ENCODE measurements at regions not wholly inside any gene's neighbourhood (a gene's known extent, or its start where the extent isn't known, plus 50 kb on each side); places are given as distances from the start of the nearest gene placed in this dataset.
"Not testable (repeated sequence)": the region's sequence is repeated elsewhere in the genome, so short reads cannot be mapped to it uniquely, and the experiment has no call there.

DNA sequence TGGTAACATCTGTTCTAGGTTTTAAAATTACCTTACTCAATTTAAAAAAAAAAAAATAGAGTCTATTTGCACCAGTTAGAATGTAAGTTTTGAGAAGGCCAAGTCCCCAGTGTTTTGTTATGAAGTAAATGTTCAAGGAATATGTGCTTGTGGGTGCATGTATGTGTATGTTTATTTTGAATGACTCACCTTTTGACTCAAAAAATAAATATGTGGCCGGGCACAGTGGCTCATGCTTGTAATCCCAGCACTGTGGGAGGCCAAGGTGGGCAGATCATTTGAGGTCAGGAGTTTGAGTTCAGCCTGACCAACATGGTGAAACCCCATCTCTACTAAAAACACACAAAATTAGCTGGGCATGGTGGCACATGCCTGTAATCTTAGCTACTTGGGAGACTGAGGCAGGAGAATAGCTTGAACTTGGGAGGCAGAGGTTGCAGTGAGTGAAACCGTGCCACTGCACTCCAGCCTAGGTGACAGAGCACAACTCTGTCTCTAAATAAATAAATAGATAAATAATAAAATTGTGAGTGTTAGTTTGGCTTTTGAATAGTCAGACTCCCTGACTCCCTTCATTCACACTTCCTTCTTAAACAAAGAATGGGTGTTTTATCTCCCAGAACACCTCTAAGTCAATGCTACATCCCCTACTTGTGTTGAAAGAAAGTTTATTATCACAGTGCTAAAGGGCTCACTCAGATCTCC is 511.3 kb upstream of the PCDH7 start:
- H3K4me3 Mint-ChIP-seq = no peak overlapping the region
- TF ChIP-seq, protein P1, sequence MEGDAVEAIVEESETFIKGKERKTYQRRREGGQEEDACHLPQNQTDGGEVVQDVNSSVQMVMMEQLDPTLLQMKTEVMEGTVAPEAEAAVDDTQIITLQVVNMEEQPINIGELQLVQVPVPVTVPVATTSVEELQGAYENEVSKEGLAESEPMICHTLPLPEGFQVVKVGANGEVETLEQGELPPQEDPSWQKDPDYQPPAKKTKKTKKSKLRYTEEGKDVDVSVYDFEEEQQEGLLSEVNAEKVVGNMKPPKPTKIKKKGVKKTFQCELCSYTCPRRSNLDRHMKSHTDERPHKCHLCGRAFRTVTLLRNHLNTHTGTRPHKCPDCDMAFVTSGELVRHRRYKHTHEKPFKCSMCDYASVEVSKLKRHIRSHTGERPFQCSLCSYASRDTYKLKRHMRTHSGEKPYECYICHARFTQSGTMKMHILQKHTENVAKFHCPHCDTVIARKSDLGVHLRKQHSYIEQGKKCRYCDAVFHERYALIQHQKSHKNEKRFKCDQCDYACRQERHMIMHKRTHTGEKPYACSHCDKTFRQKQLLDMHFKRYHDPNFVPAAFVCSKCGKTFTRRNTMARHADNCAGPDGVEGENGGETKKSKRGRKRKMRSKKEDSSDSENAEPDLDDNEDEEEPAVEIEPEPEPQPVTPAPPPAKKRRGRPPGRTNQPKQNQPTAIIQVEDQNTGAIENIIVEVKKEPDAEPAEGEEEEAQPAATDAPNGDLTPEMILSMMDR (IDR thresholded peaks at IDR 0.05; ENCODE audit: unreplicated experiment) = no peak
- peaks cover 7% of the 10 kb centered on the region for H3K9me3 Mint-ChIP-seq
- H3K36me3 Mint-ChIP-seq = no peaks in the 10 kb centered on the region
- H3K27ac Mint-ChIP-seq = no peak overlapping the region
- H3K4me1 Mint-ChIP-seq = no peaks in the 10 kb centered on the region
- no peak for DNase-seq (ENCODE audit: low spot score in 2 of 2, unreplicated experiment in 2 of 2)
- H3K27me3 Mint-ChIP-seq (ENCODE audit: low read depth) = no peaks in the 10 kb centered on the region

DNA sequence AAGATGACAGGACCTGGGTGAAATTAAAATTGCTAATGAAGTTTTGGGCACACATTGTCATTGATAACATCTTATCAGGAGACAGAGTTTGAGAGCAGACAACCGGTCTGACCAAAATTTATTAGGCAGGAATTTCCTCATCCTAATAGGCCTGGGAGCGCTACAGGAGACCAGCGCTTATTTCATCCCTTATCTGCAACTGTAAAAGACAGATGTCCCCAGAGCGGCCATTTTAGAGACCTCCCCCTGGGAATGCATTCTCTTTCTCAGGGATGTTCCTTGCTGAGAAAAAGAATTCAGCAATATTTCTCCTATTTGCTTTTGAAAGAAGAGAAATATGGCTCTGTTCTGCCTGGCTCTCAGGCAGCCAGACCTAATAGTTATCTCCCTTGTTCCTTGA is 504.2 kb upstream of the PCDH7 start:
- DNase-seq (ENCODE audit: low spot score in 2 of 2, unreplicated experiment in 2 of 2); H3K4me3 Mint-ChIP-seq: not testable (repeated sequence)
- peaks cover 42% of the 10 kb centered on the region for H3K9me3 Mint-ChIP-seq

DNA sequence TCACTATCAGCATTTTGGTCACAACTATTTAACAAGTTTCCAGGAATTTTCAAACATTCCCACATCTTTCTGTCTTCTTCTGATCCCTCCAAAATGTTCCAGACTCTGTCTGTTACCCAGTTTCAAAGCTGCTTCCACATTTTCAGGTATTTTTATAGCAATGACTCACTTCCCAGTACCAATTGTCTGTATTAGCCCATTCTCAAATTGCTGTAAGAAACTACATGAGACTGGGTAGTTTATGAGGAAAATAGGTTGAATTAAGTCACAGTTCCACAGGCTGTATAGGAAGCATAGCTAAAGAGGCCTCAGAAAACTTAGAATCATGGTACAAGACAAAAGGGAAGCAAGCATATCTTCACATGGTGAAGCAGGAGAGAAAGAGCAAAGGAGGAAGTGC is 475.0 kb upstream of the PCDH7 start:
- H3K27me3 Mint-ChIP-seq (ENCODE audit: low read depth) = no peaks in the 10 kb centered on the region
- H3K36me3 Mint-ChIP-seq = no peaks in the 10 kb centered on the region
- DNase-seq (ENCODE audit: low spot score in 2 of 2, unreplicated experiment in 2 of 2) = no peak
- no peak overlapping the region for H3K4me3 Mint-ChIP-seq
- TF ChIP-seq, protein P1 (IDR thresholded peaks at IDR 0.05; ENCODE audit: unreplicated experiment) = no peak
- peaks cover 50% of the 10 kb centered on the region for H3K9me3 Mint-ChIP-seq
- no peaks in the 10 kb centered on the region for H3K4me1 Mint-ChIP-seq
- H3K27ac Mint-ChIP-seq = no peak overlapping the region

More for the DNA sequence above, 504.2 kb upstream of the PCDH7 start:
- H3K4me1 Mint-ChIP-seq; H3K27ac Mint-ChIP-seq; H3K27me3 Mint-ChIP-seq (ENCODE audit: low read depth); H3K36me3 Mint-ChIP-seq: not testable (repeated sequence)

DNA sequence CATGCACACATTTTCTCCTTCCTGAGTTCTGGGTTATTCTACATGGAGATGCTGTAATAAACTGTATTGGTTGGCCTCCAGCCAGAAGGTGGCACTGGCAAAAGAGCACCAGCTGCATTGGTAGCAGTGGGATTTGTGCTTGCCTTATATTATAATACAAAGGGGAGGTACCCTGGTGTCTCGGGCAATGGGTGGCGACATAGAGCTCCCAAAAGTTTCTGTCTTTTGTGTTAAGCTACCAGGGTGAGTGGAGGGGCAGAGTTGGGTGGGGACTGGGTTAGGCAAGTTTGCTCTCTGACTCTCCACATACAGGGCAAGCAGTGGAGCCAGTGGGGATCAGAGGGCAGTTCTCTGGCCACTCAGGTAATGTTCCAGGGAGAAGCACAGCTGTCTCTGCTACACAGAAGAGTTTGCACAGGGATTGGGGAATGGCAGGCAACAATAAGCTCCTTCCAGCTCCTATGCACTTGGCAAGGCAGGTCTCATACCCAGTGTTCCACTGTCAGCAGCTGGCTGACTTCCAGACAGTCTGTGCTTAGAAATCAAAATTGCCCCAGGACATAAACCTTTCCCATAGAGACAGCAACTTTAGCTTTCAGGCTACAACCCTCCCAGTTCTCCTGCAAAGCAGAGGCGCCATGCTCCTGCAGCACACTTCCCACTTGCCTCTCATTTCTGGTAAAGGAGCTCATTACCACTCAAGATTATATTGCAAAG is 463.9 kb upstream of the PCDH7 start:
- DNase-seq (ENCODE audit: low spot score in 2 of 2, unreplicated experiment in 2 of 2) = peak in 1 of 2 experiments; percentile 39
- Mint-ChIP-seq H3K4me1 (peaks cover 7% of the 10 kb centered on the region), H3K9me3 (peaks cover 32% of the 10 kb centered on the region), H3K4me3 (no peak overlapping the region), H3K36me3 (peaks cover 2% of the 10 kb centered on the region), H3K27me3 (ENCODE audit: low read depth) (no peaks in the 10 kb centered on the region), H3K27ac (no peak overlapping the region)
- TF ChIP-seq, protein P1 (IDR thresholded peaks at IDR 0.05; ENCODE audit: unreplicated experiment) = no peak

DNA sequence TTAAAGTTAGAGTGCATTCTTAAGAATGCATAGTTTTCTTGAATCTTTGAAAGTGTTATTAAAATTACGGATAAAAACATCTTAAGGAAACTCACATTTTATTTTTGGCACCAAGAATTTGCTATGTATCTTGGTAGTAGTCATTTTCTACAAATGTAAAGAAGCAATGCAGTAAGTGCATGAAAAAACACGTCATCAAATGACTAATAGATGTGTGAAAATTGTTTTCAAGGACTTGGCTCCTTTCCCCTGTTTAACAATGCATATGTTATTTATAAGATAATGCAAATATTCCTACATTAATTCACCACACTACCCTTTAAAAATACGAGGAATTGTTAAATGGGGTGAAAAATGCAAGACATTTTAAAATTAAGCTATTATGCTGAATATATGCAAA is 461.2 kb upstream of the PCDH7 start:
- no peak for DNase-seq (ENCODE audit: low spot score in 2 of 2, unreplicated experiment in 2 of 2)
- Mint-ChIP-seq H3K4me1 (peaks cover 7% of the 10 kb centered on the region), H3K9me3 (peaks cover 8% of the 10 kb centered on the region), H3K27ac (no peak overlapping the region), H3K27me3 (ENCODE audit: low read depth) (no peaks in the 10 kb centered on the region), H3K4me3 (no peak overlapping the region), H3K36me3 (peaks cover 1% of the 10 kb centered on the region)
- TF ChIP-seq, protein P1 (IDR thresholded peaks at IDR 0.05; ENCODE audit: unreplicated experiment) = no peak

DNA sequence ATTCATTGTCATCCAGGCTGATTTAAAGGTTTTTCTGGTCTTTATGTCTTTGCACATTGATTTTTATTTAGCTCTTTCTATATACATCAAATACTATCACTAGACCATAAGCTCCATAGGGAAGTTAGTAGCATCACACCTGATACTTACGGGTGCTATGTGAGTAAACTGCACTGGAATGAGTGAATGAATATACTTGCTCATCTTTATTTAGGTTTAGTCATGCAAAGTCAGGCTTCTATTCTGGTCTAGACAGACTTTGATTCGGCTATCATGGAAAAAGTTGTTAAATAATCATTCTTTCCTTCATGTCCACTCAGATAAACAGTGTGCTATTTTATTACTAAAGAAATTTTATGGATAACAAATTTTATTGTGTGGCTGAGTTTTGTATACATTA is 457.8 kb upstream of the PCDH7 start:
- H3K4me1 Mint-ChIP-seq = peaks cover 5% of the 10 kb centered on the region
- no peak overlapping the region for H3K4me3 Mint-ChIP-seq
- TF ChIP-seq, protein P1 (IDR thresholded peaks at IDR 0.05; ENCODE audit: unreplicated experiment) = no peak
- no peak overlapping the region for H3K27ac Mint-ChIP-seq
- H3K9me3 Mint-ChIP-seq = no peaks in the 10 kb centered on the region
- no peaks in the 10 kb centered on the region for H3K27me3 Mint-ChIP-seq (ENCODE audit: low read depth)
- DNase-seq (ENCODE audit: low spot score in 2 of 2, unreplicated experiment in 2 of 2) = no peak
- no peaks in the 10 kb centered on the region for H3K36me3 Mint-ChIP-seq

All from mesothelial cell of epicardium (in vitro differentiated cells).